Brain microvascular endothelial cell (primary cell): ENCODE measurements at regions not wholly inside any gene's neighbourhood (a gene's known extent, or its start where the extent isn't known, plus 50 kb on each side); places are given as distances from the start of the nearest gene placed in this dataset.

Source experiments
- DNase-seq: peaks from one replicate; pipeline ENCODE4 v3.0.0-alpha.2; 2020
- H3K27ac ChIP-seq: fragments of 250-450 bp; sonication (Bioruptor Pico); 2 replicates; pipeline ENCODE4 v1.5.1; 2020; ENCODE audit warnings: mild to moderate bottlenecking, moderate library complexity
- H3K27me3 ChIP-seq: fragments of 250-450 bp; sonication (Bioruptor Pico); replicated peaks from 2 replicates; pipeline ENCODE4 v1.5.1; 2020; ENCODE audit warnings: mild to moderate bottlenecking
- H3K36me3 ChIP-seq: fragments of 250-450 bp; sonication (Bioruptor Pico); replicated peaks from 2 replicates; pipeline ENCODE4 v1.5.1; 2020; ENCODE audit warnings: mild to moderate bottlenecking
- H3K4me3 ChIP-seq: 2 replicates; pipeline ENCODE4 v1.5.1; 2011; ENCODE audit warnings: low read depth, mild to moderate bottlenecking, control low read depth, low read length, moderate library complexity
- in situ Hi-C: cut with HindIII; loops from 2 replicates; pipeline ENCODE4 v1.10.0; 2017; ENCODE audit warnings: low sequenced_read_pairs, low pct_ligation_motif_present
- TF ChIP-seq, protein P1 (sequence below): IDR thresholded peaks from 2 replicates; pipeline ENCODE4 v1.5.1; 2011; ENCODE audit warnings: low read depth, mild to moderate bottlenecking, moderate library complexity, low read length, control low read depth, inconsistent platforms; ENCODE audit errors: missing control alignments

DNA sequence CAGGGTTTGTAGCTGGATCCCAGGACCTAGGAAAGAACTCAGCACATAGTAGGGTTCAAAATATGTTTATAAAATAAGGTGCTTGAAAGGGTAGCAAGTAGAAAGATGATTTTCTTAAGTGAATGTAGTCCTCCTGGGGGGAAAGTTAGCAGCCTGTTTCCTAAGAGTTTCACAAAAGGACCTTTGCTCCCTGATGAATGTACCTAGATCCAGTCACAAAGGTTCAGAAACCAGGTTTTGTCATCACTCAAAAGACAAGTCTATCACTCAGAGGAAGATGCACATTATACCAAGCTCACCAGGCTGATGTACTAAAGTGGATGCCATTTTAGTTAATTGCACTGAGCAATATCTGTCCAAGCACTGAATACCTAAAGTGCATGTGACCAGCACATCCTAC lies 378.2 kb downstream of the BCL11A start:
- no peak for DNase-seq
- no peaks in the 10 kb centered on the region for H3K36me3 ChIP-seq
- in situ Hi-C loops, result no loop called here
- no peak overlapping the region for H3K4me3 ChIP-seq
- H3K27me3 ChIP-seq, result no peaks in the 10 kb centered on the region
- TF ChIP-seq, protein P1, sequence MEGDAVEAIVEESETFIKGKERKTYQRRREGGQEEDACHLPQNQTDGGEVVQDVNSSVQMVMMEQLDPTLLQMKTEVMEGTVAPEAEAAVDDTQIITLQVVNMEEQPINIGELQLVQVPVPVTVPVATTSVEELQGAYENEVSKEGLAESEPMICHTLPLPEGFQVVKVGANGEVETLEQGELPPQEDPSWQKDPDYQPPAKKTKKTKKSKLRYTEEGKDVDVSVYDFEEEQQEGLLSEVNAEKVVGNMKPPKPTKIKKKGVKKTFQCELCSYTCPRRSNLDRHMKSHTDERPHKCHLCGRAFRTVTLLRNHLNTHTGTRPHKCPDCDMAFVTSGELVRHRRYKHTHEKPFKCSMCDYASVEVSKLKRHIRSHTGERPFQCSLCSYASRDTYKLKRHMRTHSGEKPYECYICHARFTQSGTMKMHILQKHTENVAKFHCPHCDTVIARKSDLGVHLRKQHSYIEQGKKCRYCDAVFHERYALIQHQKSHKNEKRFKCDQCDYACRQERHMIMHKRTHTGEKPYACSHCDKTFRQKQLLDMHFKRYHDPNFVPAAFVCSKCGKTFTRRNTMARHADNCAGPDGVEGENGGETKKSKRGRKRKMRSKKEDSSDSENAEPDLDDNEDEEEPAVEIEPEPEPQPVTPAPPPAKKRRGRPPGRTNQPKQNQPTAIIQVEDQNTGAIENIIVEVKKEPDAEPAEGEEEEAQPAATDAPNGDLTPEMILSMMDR, result no peak
- no peak overlapping the region for H3K27ac ChIP-seq

DNA sequence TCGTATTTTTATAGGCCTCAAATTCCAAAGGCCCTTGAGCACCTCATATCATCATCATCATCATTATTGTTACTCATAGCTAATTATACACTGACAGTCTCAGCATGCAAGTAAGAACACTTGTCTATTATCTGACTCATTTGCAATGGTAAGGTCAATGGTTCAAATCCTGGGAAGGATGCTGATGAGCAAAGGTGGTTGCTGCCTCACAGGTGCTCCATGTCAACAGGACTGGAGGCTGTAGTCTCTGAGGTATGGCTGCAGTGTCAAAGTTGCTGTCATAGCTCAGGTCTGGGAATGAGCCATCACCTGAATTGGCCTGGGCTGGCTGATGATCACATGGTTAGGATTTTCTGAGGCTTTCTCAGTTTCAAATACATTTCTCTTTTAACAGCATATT lies 379.3 kb downstream of the BCL11A start:
- Histone ChIP-seq H3K4me3 (no peak overlapping the region), H3K27me3 (no peaks in the 10 kb centered on the region), H3K36me3 (no peaks in the 10 kb centered on the region), H3K27ac (no peak overlapping the region)
- in situ Hi-C loops, result no loop called here
- TF ChIP-seq, protein P1, result no peak
- DNase-seq, result no peak

DNA sequence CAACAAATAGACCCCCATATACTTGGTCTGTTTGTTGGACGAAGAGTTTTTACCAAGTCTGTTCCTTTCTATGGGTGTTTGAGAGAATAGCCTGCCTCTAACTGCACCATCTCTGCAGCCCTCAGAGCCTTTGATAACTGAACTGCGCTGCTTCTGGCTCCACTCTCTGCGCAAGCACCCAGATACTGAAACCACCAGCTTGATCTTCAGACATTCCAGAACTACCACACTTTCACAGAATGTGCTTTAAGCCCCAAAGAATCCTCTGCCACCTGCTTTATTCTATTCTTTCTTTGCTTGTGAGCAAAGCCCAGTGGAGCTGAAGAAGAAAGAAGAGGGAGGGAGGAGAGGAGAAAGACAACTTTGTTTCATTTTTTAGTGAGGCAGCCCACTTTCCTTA lies 380.7 kb downstream of the BCL11A start:
- DNase-seq, result no peak
- TF ChIP-seq, protein P1, result no peak
- Histone ChIP-seq H3K27ac (no peak overlapping the region), H3K27me3 (no peaks in the 10 kb centered on the region), H3K4me3 (no peak overlapping the region), H3K36me3 (no peaks in the 10 kb centered on the region)
- in situ Hi-C loops, result no loop called here

DNA sequence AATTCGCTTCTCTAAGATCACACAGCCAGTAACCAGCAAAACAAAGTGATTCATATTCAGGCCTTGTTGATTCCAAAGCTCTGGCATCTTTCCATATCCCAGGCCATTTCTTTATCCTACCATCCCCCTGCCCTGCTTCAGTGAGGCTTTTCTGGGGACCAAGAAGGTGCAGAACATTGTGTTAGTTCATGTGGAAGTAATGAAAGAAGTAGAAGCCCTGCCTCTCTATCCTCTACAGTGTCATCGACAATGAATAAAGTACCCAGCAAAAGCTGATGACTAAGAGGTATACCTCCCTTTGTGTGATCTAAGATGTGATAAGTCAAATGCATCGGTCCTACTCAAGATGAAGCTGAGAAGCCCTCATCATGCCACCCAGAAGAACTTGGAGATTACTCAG lies 383.2 kb downstream of the BCL11A start:
- in situ Hi-C loops, result no loop called here
- no peaks in the 10 kb centered on the region for H3K27me3 ChIP-seq
- no peak overlapping the region for H3K4me3 ChIP-seq
- DNase-seq, result no peak
- H3K36me3 ChIP-seq, result no peaks in the 10 kb centered on the region
- TF ChIP-seq, protein P1, result no peak
- H3K27ac ChIP-seq, result no peak overlapping the region

DNA sequence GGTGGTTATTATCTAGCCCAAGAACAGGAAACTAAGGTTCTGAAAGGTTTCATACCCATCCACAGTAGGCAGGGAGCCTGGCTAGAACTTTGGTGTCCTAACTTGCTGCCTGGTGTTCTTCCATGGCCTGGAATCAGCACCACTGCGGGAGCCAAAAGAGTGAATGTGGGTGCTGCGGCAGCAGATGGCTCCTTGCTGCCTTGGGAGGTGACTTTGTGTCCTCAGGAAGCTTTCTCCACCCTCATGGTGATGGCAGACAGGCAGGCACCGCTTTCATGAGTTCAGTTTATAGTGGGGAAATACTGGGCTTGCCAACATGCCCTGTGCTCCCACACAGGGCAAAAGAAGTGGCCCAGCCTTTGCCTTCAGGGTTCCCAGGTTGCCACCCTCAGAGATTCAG lies 385.2 kb downstream of the BCL11A start:
- Histone ChIP-seq H3K27ac (no peak overlapping the region), H3K27me3 (no peaks in the 10 kb centered on the region), H3K36me3 (no peaks in the 10 kb centered on the region), H3K4me3 (no peak overlapping the region)
- no peak for DNase-seq
- in situ Hi-C loops, result no loop called here
- TF ChIP-seq, protein P1, result no peak

DNA sequence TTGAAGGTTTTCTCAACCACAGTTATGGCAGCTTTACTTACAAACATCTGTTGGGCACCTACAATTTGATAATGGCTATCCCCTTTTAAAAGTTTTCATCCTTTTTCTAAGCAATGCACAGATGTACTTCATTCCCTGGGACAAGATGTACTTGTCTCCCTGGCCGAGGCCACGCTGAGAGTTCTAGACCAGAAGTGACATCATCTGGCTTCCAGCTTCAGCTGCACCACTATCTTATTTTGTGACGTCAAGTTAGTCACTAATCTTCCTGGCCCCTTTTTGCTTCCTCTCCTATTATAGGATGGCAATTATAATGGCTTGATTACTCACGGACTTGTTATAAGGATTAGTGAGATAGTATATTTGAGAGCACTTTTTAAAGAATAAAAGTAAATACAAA lies 386.4 kb downstream of the BCL11A start:
- in situ Hi-C loops, result no loop called here
- H3K27me3 ChIP-seq, result no peaks in the 10 kb centered on the region
- TF ChIP-seq, protein P1, result no peak
- no peak overlapping the region for H3K4me3 ChIP-seq
- no peak for DNase-seq
- no peaks in the 10 kb centered on the region for H3K36me3 ChIP-seq
- no peak overlapping the region for H3K27ac ChIP-seq
